Stimulated activated CD4-positive, alpha-beta T cell treated with anti-CD3 and anti-CD28 coated beads, Interleukin-1b, Interleukin-23, amount 100 ng/mL, for 48 hours (primary cell): ENCODE measurements at regions not wholly inside any gene's neighbourhood (a gene's known extent, or its start where the extent isn't known, plus 50 kb on each side); places are given as distances from the start of the nearest gene placed in this dataset.

Experiments
- DNase-seq: peaks from one replicate; pipeline ENCODE4 v3.0.0-alpha.2; 2020

- DNase-seq, result peak; percentile 69
These were observed 217.3 kb downstream of the RBFOX3 start for GRCh38 chr17:79393358-79394052.

- DNase-seq, result no peak
These were observed 218.3 kb downstream of the RBFOX3 start for GRCh38 chr17:79392598-79392997.

DNA sequence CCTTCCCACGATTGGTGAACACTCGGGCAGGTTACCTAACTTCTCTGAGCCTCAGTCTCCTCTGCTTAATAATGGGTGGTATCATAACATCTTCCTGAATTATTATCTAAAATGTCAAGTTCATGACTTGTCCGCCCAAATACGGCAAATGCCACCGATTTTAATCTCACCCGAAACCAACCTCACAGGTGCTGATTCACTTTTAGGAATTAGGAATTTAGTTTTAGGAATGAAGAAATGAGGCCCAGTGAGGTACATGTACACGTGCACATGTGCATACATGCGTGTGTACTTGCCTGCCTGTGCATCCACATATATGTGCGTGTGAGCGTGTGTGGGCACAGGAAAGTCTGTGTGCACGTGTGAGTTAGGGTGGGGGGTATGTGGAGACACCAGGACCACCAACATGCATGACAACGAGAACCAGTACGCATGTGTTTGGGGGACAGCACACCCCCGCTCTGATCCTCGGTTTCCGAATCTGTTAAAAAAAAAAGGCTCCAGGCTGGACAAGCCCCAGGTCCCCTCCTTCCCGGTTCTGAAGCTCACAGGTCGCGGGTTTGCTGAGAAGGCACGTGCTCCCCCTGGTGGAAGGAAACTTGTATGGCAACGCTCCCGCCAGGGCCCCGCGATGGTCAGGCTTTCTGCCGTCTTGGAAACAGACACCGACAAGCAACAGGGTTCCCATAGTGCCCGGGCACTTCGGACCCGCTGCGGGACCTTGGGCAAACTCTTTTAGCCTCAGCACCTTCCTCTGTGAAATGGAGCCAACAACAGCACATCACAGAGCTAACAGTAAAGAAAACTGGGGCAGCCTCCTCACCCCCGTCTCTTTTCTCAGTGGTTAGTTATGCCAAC, 219.2 kb downstream of the RBFOX3 start:
- peak; percentile 58 for DNase-seq

DNA sequence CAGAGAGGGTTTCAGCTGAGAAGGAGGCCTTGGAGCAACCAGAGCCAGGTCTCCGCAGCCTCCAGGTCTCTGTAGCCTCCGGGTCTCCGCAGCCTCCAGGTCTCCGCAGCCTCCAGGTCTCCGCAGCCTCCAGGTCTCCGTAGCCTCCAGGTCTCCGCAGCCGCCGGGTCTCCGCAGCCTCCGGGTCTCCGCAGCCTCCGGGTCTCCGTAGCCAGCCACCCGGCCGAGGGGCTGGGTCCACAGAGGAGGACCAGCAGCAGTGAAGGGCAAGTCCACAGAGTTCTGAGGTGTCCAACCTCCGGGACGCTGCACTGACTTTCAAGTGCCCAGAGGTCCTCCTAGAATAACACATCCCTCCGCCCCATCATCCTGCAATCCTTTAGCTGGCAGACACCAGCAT, 221.0 kb downstream of the RBFOX3 start:
- no peak for DNase-seq

GRCh38 chr17:79388556-79389295, 222.1 kb downstream of the RBFOX3 start:
- DNase-seq, result peak; percentile 7

DNA sequence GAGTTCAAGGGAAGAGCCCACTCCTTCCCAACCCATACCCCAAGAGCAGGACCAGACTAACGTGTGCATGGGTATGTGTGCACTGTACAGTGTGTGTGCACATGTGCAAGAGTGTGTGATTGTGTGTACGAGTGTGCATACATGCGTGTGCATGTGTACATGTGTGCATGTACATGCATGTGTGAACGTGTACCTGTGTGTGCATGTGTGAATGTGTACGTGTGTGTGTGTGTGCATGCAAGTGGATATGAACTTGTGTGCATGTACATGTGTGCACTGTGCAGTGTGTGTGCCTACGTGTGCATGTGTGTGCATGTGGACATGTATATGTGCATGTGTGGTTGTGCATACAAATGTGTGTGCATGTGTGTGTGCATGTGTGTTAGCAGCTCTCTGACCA, 223.1 kb downstream of the RBFOX3 start:
- DNase-seq, result no peak

DNA sequence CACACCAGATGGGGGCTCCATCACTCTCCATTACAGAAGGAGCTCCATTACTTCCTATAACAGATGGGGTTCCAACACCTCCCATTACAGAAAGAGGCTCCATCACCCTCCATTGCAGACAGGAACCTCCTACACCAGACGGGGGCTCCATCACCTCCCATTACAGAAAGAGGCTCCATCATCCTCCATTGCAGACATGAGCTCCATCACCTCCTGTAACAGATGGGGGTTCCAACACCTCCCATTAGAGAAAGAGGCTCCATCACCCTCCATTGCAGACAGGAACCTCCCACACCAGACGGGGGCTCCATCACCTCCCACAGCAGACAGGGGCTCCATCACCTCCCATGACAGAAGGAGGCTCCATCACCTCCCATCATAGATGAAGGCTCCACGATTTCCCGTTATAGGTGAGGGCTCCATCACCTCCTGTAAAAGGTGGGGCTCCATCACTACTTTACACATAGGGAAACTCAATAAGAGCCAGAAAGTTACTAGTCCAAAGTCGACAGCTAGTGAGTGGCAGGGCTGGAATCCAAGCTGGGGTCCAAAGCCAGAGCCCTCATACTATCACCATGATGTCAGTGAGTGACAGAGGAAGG, 224.8 kb downstream of the RBFOX3 start:
- no peak for DNase-seq

DNA sequence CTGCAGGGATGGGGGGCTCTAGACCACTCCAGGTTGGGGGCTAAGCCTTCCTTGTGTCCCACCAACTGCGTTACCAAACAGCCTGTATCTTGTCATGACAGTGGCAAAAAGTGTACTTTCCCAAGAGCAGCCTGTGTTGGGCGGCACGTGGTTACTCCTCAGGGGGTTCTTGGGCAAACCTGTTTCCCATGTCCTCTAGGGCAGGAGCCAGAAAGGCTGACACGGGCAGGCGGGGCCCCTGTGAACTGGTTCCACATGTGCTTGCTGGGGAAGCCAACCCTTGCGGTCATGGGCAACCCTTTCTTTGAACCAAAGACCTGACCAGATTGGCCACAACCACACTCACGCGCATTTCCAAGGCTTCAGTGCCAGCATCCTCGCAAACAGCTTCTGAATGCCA, 228.5 kb downstream of the RBFOX3 start:
- no peak for DNase-seq

DNA sequence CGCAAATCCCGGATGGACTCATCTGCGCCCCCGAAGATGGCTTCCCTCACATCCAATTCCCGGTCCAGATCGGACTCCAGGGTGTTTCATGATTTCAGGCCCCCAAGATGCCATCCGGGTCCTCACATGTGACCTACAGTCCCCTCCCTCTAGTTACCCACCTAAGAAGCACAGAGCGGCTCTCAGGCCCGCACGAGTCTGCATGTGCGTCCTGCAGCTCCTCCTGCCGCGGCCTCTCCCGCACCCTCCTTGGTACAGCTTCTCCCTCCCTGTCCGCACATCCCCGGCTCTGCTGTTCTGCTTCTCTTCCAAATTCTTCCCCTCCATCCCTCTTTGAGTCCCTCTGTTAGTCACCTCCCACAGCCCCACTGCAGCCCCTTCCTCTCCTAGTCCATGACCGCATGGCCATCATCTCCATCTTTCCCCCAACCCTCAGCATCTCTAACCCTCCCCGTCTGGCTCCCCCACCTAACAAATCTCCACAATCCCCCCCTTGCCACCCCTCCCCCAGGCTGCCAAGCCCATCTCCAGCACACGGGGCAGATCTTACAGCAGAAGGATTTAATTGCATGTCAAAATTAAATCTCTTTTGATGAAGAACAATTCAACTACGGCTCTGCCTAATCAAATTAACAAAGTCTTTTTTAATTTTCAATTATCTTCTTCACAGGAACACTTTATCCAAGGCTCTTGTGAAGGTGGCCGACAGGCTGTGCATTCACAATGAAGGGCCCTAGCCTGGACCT, 231.0 kb downstream of the RBFOX3 start:
- no peak for DNase-seq

DNA sequence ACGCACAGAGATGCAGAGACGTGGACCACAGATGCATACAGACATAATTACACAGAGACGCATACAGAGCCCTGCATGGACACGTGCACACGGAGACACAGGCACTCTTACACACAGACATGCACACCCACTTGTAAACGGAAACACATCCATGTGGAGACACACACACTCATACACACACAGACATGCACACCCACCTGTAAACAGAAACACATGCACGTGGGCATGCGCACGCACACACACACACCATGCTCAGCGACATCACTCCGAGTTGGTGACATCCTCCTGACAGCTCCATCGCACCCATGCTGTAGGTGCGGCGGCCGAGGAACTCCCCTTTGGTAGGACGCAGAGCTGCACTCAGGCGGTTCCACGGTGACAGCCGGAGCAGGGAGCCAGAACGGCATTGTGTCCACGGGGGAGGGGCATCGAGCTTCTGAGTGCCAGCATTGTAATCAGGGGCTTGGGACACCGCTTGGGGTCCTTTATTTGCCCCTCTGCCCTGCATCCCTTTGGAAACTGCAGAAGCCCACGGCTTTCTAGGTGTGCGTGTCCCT, 233.5 kb downstream of the RBFOX3 start:
- no peak for DNase-seq

DNA sequence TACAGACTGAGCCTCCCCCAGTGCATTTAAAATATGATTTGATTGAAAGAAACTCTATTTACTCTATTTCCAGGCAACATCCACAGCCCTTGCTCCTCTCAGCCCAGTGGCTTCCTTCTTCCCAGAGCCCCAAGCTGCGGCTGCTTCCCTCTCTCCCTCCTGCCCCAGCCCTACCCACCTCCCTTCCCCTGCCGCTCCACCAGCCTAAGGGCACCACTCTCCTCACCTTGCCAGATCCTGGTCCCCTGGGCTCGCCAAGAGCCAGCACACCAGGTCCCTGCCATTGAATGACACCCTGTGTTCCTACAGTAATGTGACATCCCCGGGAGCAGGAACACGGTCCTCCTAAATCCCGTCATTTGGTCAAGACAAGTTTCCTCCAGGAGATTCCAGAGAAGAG, 236.0 kb downstream of the RBFOX3 start:
- no peak for DNase-seq

- DNase-seq, result no peak
These were observed 236.7 kb downstream of the RBFOX3 start for GRCh38 chr17:79374087-79374689.

- DNase-seq, result no peak
These were observed 238.2 kb downstream of the RBFOX3 start for GRCh38 chr17:79372470-79373238.

- DNase-seq, result no peak
These were observed 238.9 kb downstream of the RBFOX3 start for GRCh38 chr17:79371984-79372383.

GRCh38 chr17:79370594-79370993, 240.3 kb downstream of the RBFOX3 start:
- DNase-seq, result no peak

DNA sequence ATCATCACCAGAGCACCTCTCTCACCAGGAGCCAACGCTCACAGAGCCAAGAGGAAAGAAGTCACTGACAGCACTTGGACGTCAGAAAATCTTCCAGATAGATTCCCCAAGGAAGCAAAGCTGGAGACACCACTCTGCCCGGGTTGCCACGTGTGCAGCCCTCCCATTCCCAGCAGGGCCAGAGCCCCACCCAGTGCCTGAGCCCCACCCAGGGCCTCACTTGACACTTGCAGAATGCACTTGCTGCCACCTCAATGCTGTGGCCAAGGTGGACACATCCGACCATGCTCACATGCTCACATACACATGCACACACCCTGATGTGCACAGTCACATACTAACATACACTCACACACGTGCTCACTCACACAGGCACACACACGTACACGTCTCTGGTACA, 240.7 kb downstream of the RBFOX3 start:
- DNase-seq, result no peak

GRCh38 chr17:79369532-79369931, 241.3 kb downstream of the RBFOX3 start:
- DNase-seq, result no peak

- no peak for DNase-seq
These were observed 241.8 kb downstream of the RBFOX3 start for GRCh38 chr17:79369001-79369400.

- no peak for DNase-seq
These were observed 242.3 kb downstream of the RBFOX3 start for GRCh38 chr17:79368521-79368920.

- DNase-seq, result no peak
These were observed 243.8 kb downstream of the RBFOX3 start for GRCh38 chr17:79366988-79367571.
